Endothelial cell of umbilical vein (primary cell): ENCODE measurements at regions not wholly inside any gene's neighbourhood (a gene's known extent, or its start where the extent isn't known, plus 50 kb on each side); places are given as distances from the start of the nearest gene placed in this dataset.

Experiments
- BruUV-seq: library from RNA; stranded (reverse); fragments of 400-500 nt; replicated peaks from 2 replicates; lab custom pipeline; 2021; lab: Mats Ljungman, UMichigan
- CTCF ChIA-PET: fragments of 300-600, 350-600 bp; sonication (Branson Sonifier 250); formaldehyde crosslinking; loops from one replicate; lab custom pipeline; 2021; ENCODE audit warnings: antibody characterized with exemption, inconsistent platforms; lab: Charles Lee
- POLR2A ChIA-PET: fragments of 300-600, 350-600 bp; sonication (Branson Sonifier 250); formaldehyde crosslinking; loops from one replicate; lab custom pipeline; 2021; ENCODE audit warnings: antibody characterized with exemption, inconsistent platforms; lab: Charles Lee
- DNase-seq: peaks from one replicate; pipeline ENCODE4 v3.0.0-alpha.2; 2011; ENCODE audit warnings: low read depth, low spot score
- FAIRE-seq: peaks from 2 replicates; lab custom pipeline; 2011; peaks lifted over from hg19 to GRCh38; lab: Jason Lieb, UNC
- H2AFZ ChIP-seq: 2 replicates; pipeline ENCODE4 v1.6.0; 2012; ENCODE audit warnings: low read depth, low read length, control low read depth, inconsistent platforms
- H3K27ac ChIP-seq: 2 replicates; pipeline ENCODE4 v1.5.1; 2011; ENCODE audit warnings: low read depth, mild to moderate bottlenecking, control low read depth, low read length, moderate library complexity; ENCODE audit not compliant: insufficient read depth
- H3K27me3 ChIP-seq, 2 experiments: 2 replicates each; pipeline versions ENCODE4 v1.6.0 to v1.6.1; 2011; ENCODE audit warnings: low read length in 2 of 2, mixed read lengths in 1 of 2; ENCODE audit not compliant: control insufficient read depth in 2 of 2, insufficient read depth in 2 of 2
- H3K36me3 ChIP-seq, 2 experiments: 2 replicates in 1 of 2; 3 replicates in 1 of 2; pipeline ENCODE4 v1.5.1; 2011; ENCODE audit warnings: low read length in 2 of 2, mild to moderate bottlenecking in 1 of 2, moderate library complexity in 1 of 2; ENCODE audit not compliant: control insufficient read depth in 2 of 2, insufficient read depth in 2 of 2; ENCODE audit errors: extremely low read depth in 1 of 2
- H3K4me1 ChIP-seq: 3 replicates; pipeline ENCODE4 v1.5.1; 2011; ENCODE audit warnings: mild to moderate bottlenecking, low read length; ENCODE audit not compliant: control insufficient read depth, insufficient read depth; ENCODE audit errors: extremely low read depth
- H3K4me2 ChIP-seq: 2 replicates; pipeline ENCODE4 v1.6.1; 2011; ENCODE audit warnings: low read length, control low read depth, mixed read lengths; ENCODE audit not compliant: insufficient read depth
- H3K4me3 ChIP-seq, 3 experiments: fragments of 200-600 bp in 1 of 3; sonication (generic), shearing (Covaris generic) in 1 of 3; replicated peaks in 1 of 3; 2 replicates each; pipeline ENCODE4 v1.5.1; 2011 to 2016; ENCODE audit warnings: control low read depth in 3 of 3, low read length in 3 of 3, mild to moderate bottlenecking in 2 of 3, inconsistent platforms in 1 of 3, low read depth in 1 of 3, moderate library complexity in 1 of 3; ENCODE audit not compliant: insufficient read depth in 1 of 3
- H3K79me2 ChIP-seq: 2 replicates; pipeline ENCODE4 v1.6.0; 2012; ENCODE audit warnings: low read length, inconsistent platforms; ENCODE audit not compliant: control insufficient read depth, insufficient read depth
- H3K9ac ChIP-seq: replicated peaks from 2 replicates; pipeline ENCODE3; 2011; ENCODE audit warnings: low read length, control low read depth; ENCODE audit not compliant: insufficient read depth; ENCODE audit errors: extremely low read depth
- H3K9me1 ChIP-seq: replicated peaks from 3 replicates; pipeline ENCODE4 v1.6.0; 2011; ENCODE audit warnings: mild to moderate bottlenecking, low read length; ENCODE audit not compliant: control insufficient read depth, insufficient read depth; ENCODE audit errors: extremely low read depth
- H3K9me3 ChIP-seq: replicated peaks from 2 replicates; pipeline ENCODE4 v1.5.1; 2012; ENCODE audit warnings: low read length, inconsistent platforms; ENCODE audit not compliant: control insufficient read depth, insufficient read depth
- H4K20me1 ChIP-seq: replicated peaks from 2 replicates; pipeline ENCODE3; 2011; ENCODE audit warnings: mild to moderate bottlenecking, low read length; ENCODE audit not compliant: control insufficient read depth, insufficient read depth; ENCODE audit errors: extremely low read depth
- CTCF ChIP-seq, 2 donors: IDR thresholded peaks; 1 replicate in 1 of 2; 2 replicates in 1 of 2; pipeline ENCODE4 v1.5.1; 2011; ENCODE audit warnings: low read length in 2 of 2, mild to moderate bottlenecking in 2 of 2, moderate library complexity in 2 of 2, control low read depth in 1 of 2, inconsistent platforms in 1 of 2, low read depth in 1 of 2; ENCODE audit not compliant: insufficient read depth in 1 of 2; ENCODE audit errors: extremely low read depth in 1 of 2
- EZH2 ChIP-seq: IDR thresholded peaks from 2 replicates; pipeline ENCODE4 v1.6.1; 2012; ENCODE audit warnings: borderline replicate concordance, low read depth, mild to moderate bottlenecking, moderate library complexity, low read length, inconsistent platforms; ENCODE audit not compliant: severe bottlenecking
- FOS ChIP-seq: IDR thresholded peaks from 2 replicates; pipeline ENCODE4 v1.6.1; 2011; ENCODE audit warnings: mild to moderate bottlenecking, low read length, moderate library complexity, borderline replicate concordance; ENCODE audit not compliant: insufficient read depth
- GATA2 ChIP-seq: IDR thresholded peaks from 2 replicates; pipeline ENCODE4 v1.7.0; 2011; ENCODE audit warnings: low read depth, mild to moderate bottlenecking, moderate library complexity, mixed read lengths, low read length; ENCODE audit not compliant: insufficient read length, insufficient read depth
- JUN ChIP-seq: IDR thresholded peaks from 2 replicates; pipeline ENCODE4 v1.6.1; 2011; ENCODE audit warnings: borderline replicate concordance, low read depth; ENCODE audit not compliant: insufficient read length, insufficient read depth
- MAX ChIP-seq: IDR thresholded peaks from 2 replicates; pipeline ENCODE4 v1.6.1; 2011; ENCODE audit not compliant: insufficient read depth, insufficient read length
- MYC ChIP-seq: IDR thresholded peaks from one replicate; pipeline ENCODE4 v1.6.1; 2011; ENCODE audit warnings: mild to moderate bottlenecking, low read depth, low read length
- POLR2A ChIP-seq: IDR thresholded peaks from 2 replicates; pipeline ENCODE4 v1.6.1; 2012; ENCODE audit warnings: low read depth, mild to moderate bottlenecking, control low read depth, low read length
- POLR2AphosphoS5 ChIP-seq: IDR thresholded peaks from 2 replicates; pipeline ENCODE4 v1.6.1; 2012; ENCODE audit warnings: low read depth, mild to moderate bottlenecking, control low read depth, low read length, moderate library complexity; ENCODE audit not compliant: insufficient read depth
- dilution Hi-C: fragments of 300-500 bp; cut with MboI; formaldehyde crosslinking; loops from one replicate; pipeline ENCODE4 v1.15.0; 2019; ENCODE audit warnings: low sequenced_read_pairs; ENCODE audit not compliant: extremely low pct_ligation_motif_present
- intact Hi-C: fragments of 100-400 bp; cut with micrococcal nuclease; formaldehyde crosslinking; loops from one replicate; pipeline ENCODE4 v1.10.0; 2022

GRCh38 chr18:78899241-78899640 is 80.4 kb upstream of the SALL3 start:
- ChIA-PET CTCF (no interaction called here), POLR2A (no interaction called here)
- Histone ChIP-seq H3K4me2 (no peak overlapping the region), H3K79me2 (no peaks in the 10 kb centered on the region), H3K4me3 (no peak overlapping the region), H3K36me3 (no peaks in the 10 kb centered on the region), H3K4me1 (no peaks in the 10 kb centered on the region), H3K9ac (no peak overlapping the region), H4K20me1 (no peaks in the 10 kb centered on the region), H3K27me3 (no peaks in the 10 kb centered on the region), H2AFZ (no peak overlapping the region), H3K9me1 (no peaks in the 10 kb centered on the region), H3K27ac (no peak overlapping the region), H3K9me3 (peaks cover 4% of the 10 kb centered on the region)
- dilution Hi-C loops, result no loop called here
- DNase-seq (no peak), FAIRE-seq (no peak)
- no peak for TF ChIP-seq GATA2
- no peak for TF ChIP-seq MAX
- no peak for TF ChIP-seq MYC
- TF ChIP-seq CTCF (IDR thresholded peaks at IDR 0.05; ENCODE audit: extremely low read depth in 1 of 2, insufficient read depth in 1 of 2, low read depth in 1 of 2, low read length in 2 of 2), result no peak
- no peak for TF ChIP-seq POLR2A
- no peak for TF ChIP-seq FOS
- TF ChIP-seq POLR2AphosphoS5, result no peak
- no peak for TF ChIP-seq EZH2
- TF ChIP-seq JUN, result no peak
- no TSS peak for BruUV-seq
- intact Hi-C loops, result no loop called here
